ENCODE measurements at regions not wholly inside any gene's neighbourhood (a gene's known extent, or its start where the extent isn't known, plus 50 kb on each side); places are given as distances from the start of the nearest gene placed in this dataset.

GRCh38 chr4:24704149-24704548 lies 91.2 kb upstream of the SOD3 start:
- no peak overlapping the region for H3K4me3 ChIP-seq (ENCODE audit: low read depth in 1 of 5, low read length in 5 of 5)
- peaks cover 0 to 7% (median 0%) of the 10 kb centered on the region in 5 donors for H3K9me3 ChIP-seq (ENCODE audit: control insufficient read depth in 5 of 5, low read length in 5 of 5)
- H3K27me3 ChIP-seq (ENCODE audit: control insufficient read depth in 5 of 5, insufficient read depth in 4 of 5, low read length in 5 of 5): no peaks in the 10 kb centered on the region
- no peak overlapping the region for H3K27ac ChIP-seq (ENCODE audit: low read depth, low read length)
- H3K4me1 ChIP-seq (ENCODE audit: control insufficient read depth in 5 of 5, insufficient read depth in 5 of 5, low read length in 5 of 5): no peaks in the 10 kb centered on the region
- no peaks in the 10 kb centered on the region for H3K36me3 ChIP-seq (ENCODE audit: control insufficient read depth in 5 of 5, insufficient read depth in 5 of 5, low read length in 5 of 5)
- no peak overlapping the region for H3K9ac ChIP-seq (ENCODE audit: low read length in 5 of 5)

- Histone ChIP-seq H3K36me3 (ENCODE audit: control insufficient read depth in 5 of 5, insufficient read depth in 5 of 5, low read length in 5 of 5) (no peaks in the 10 kb centered on the region), H3K27me3 (ENCODE audit: control insufficient read depth in 5 of 5, insufficient read depth in 4 of 5, low read length in 5 of 5) (no peaks in the 10 kb centered on the region), H3K9me3 (ENCODE audit: control insufficient read depth in 5 of 5, low read length in 5 of 5) (peaks cover 0 to 7% (median 2%) of the 10 kb centered on the region in 5 donors), H3K27ac (ENCODE audit: low read depth, low read length) (no peak overlapping the region), H3K4me1 (ENCODE audit: control insufficient read depth in 5 of 5, insufficient read depth in 5 of 5, low read length in 5 of 5) (no peaks in the 10 kb centered on the region), H3K9ac (ENCODE audit: low read length in 5 of 5) (no peak overlapping the region), H3K4me3 (ENCODE audit: low read depth in 1 of 5, low read length in 5 of 5) (no peak overlapping the region)
Measured at GRCh38 chr4:24705016-24705753, 90.2 kb upstream of the SOD3 start.

GRCh38 chr4:24713604-24714003 lies 81.8 kb upstream of the SOD3 start:
- peaks cover 0 to 14% (median 4%) of the 10 kb centered on the region in 5 donors for H3K9me3 ChIP-seq (ENCODE audit: control insufficient read depth in 5 of 5, low read length in 5 of 5)
- no peaks in the 10 kb centered on the region for H3K27me3 ChIP-seq (ENCODE audit: control insufficient read depth in 5 of 5, insufficient read depth in 4 of 5, low read length in 5 of 5)
- no peaks in the 10 kb centered on the region for H3K36me3 ChIP-seq (ENCODE audit: control insufficient read depth in 5 of 5, insufficient read depth in 5 of 5, low read length in 5 of 5)
- no peaks in the 10 kb centered on the region for H3K4me1 ChIP-seq (ENCODE audit: control insufficient read depth in 5 of 5, insufficient read depth in 5 of 5, low read length in 5 of 5)
- no peak overlapping the region for H3K9ac ChIP-seq (ENCODE audit: low read length in 5 of 5)
- H3K4me3 ChIP-seq (ENCODE audit: low read depth in 1 of 5, low read length in 5 of 5): no peak overlapping the region
- H3K27ac ChIP-seq (ENCODE audit: low read depth, low read length): no peak overlapping the region

- no peaks in the 10 kb centered on the region for H3K36me3 ChIP-seq (ENCODE audit: control insufficient read depth in 5 of 5, insufficient read depth in 5 of 5, low read length in 5 of 5)
Measured at GRCh38 chr4:24719615-24720014, 75.8 kb upstream of the SOD3 start.

GRCh38 chr4:24720436-24720835 lies 74.9 kb upstream of the SOD3 start:
- H3K27me3 ChIP-seq (ENCODE audit: control insufficient read depth in 5 of 5, insufficient read depth in 4 of 5, low read length in 5 of 5): no peaks in the 10 kb centered on the region
- H3K4me1 ChIP-seq (ENCODE audit: control insufficient read depth in 5 of 5, insufficient read depth in 5 of 5, low read length in 5 of 5): no peaks in the 10 kb centered on the region
- no peak overlapping the region for H3K27ac ChIP-seq (ENCODE audit: low read depth, low read length)
- no peaks in the 10 kb centered on the region for H3K9me3 ChIP-seq (ENCODE audit: control insufficient read depth in 5 of 5, low read length in 5 of 5)
- H3K4me3 ChIP-seq (ENCODE audit: low read depth in 1 of 5, low read length in 5 of 5): no peak overlapping the region
- no peaks in the 10 kb centered on the region for H3K36me3 ChIP-seq (ENCODE audit: control insufficient read depth in 5 of 5, insufficient read depth in 5 of 5, low read length in 5 of 5)
- no peak overlapping the region for H3K9ac ChIP-seq (ENCODE audit: low read length in 5 of 5)

More at GRCh38 chr4:24719615-24720014, 75.8 kb upstream of the SOD3 start:
- Histone ChIP-seq H3K4me3 (ENCODE audit: low read depth in 1 of 5, low read length in 5 of 5) (no peak overlapping the region), H3K27me3 (ENCODE audit: control insufficient read depth in 5 of 5, insufficient read depth in 4 of 5, low read length in 5 of 5) (no peaks in the 10 kb centered on the region), H3K4me1 (ENCODE audit: control insufficient read depth in 5 of 5, insufficient read depth in 5 of 5, low read length in 5 of 5) (no peaks in the 10 kb centered on the region), H3K9ac (ENCODE audit: low read length in 5 of 5) (no peak overlapping the region), H3K27ac (ENCODE audit: low read depth, low read length) (no peak overlapping the region), H3K9me3 (ENCODE audit: control insufficient read depth in 5 of 5, low read length in 5 of 5) (peaks cover 0 to 6% (median 0%) of the 10 kb centered on the region in 5 donors)

GRCh38 chr4:24720979-24721378 lies 74.4 kb upstream of the SOD3 start:
- H3K4me1 ChIP-seq (ENCODE audit: control insufficient read depth in 5 of 5, insufficient read depth in 5 of 5, low read length in 5 of 5): no peaks in the 10 kb centered on the region
- H3K4me3 ChIP-seq (ENCODE audit: low read depth in 1 of 5, low read length in 5 of 5): no peak overlapping the region
- H3K36me3 ChIP-seq (ENCODE audit: control insufficient read depth in 5 of 5, insufficient read depth in 5 of 5, low read length in 5 of 5): no peaks in the 10 kb centered on the region
- no peaks in the 10 kb centered on the region for H3K9me3 ChIP-seq (ENCODE audit: control insufficient read depth in 5 of 5, low read length in 5 of 5)
- H3K9ac ChIP-seq (ENCODE audit: low read length in 5 of 5): no peak overlapping the region
- no peak overlapping the region for H3K27ac ChIP-seq (ENCODE audit: low read depth, low read length)
- no peaks in the 10 kb centered on the region for H3K27me3 ChIP-seq (ENCODE audit: control insufficient read depth in 5 of 5, insufficient read depth in 4 of 5, low read length in 5 of 5)

GRCh38 chr4:24722026-24722568 lies 73.3 kb upstream of the SOD3 start:
- H3K27ac ChIP-seq (ENCODE audit: low read depth, low read length): no peak overlapping the region
- no peaks in the 10 kb centered on the region for H3K4me1 ChIP-seq (ENCODE audit: control insufficient read depth in 5 of 5, insufficient read depth in 5 of 5, low read length in 5 of 5)
- H3K36me3 ChIP-seq (ENCODE audit: control insufficient read depth in 5 of 5, insufficient read depth in 5 of 5, low read length in 5 of 5): no peaks in the 10 kb centered on the region
- no peaks in the 10 kb centered on the region for H3K27me3 ChIP-seq (ENCODE audit: control insufficient read depth in 5 of 5, insufficient read depth in 4 of 5, low read length in 5 of 5)
- H3K4me3 ChIP-seq (ENCODE audit: low read depth in 1 of 5, low read length in 5 of 5): no peak overlapping the region
- H3K9ac ChIP-seq (ENCODE audit: low read length in 5 of 5): no peak overlapping the region
- no peaks in the 10 kb centered on the region for H3K9me3 ChIP-seq (ENCODE audit: control insufficient read depth in 5 of 5, low read length in 5 of 5)

- H3K36me3 ChIP-seq (ENCODE audit: control insufficient read depth in 5 of 5, insufficient read depth in 5 of 5, low read length in 5 of 5): no peaks in the 10 kb centered on the region
- H3K4me1 ChIP-seq (ENCODE audit: control insufficient read depth in 5 of 5, insufficient read depth in 5 of 5, low read length in 5 of 5): peaks cover 2 to 17% (median 12%) of the 10 kb centered on the region in 5 donors
- no peaks in the 10 kb centered on the region for H3K9me3 ChIP-seq (ENCODE audit: control insufficient read depth in 5 of 5, low read length in 5 of 5)
- no peaks in the 10 kb centered on the region for H3K27me3 ChIP-seq (ENCODE audit: control insufficient read depth in 5 of 5, insufficient read depth in 4 of 5, low read length in 5 of 5)
- H3K27ac ChIP-seq (ENCODE audit: low read depth, low read length): no peak overlapping the region
- H3K9ac ChIP-seq (ENCODE audit: low read length in 5 of 5): no peak overlapping the region
- H3K4me3 ChIP-seq (ENCODE audit: low read depth in 1 of 5, low read length in 5 of 5): no peak overlapping the region
Measured at GRCh38 chr4:24727390-24728224, 67.8 kb upstream of the SOD3 start.

GRCh38 chr4:24729119-24729730 lies 66.1 kb upstream of the SOD3 start:
- Histone ChIP-seq H3K27ac (ENCODE audit: low read depth, low read length) (no peak overlapping the region), H3K27me3 (ENCODE audit: control insufficient read depth in 5 of 5, insufficient read depth in 4 of 5, low read length in 5 of 5) (no peaks in the 10 kb centered on the region), H3K4me1 (ENCODE audit: control insufficient read depth in 5 of 5, insufficient read depth in 5 of 5, low read length in 5 of 5) (peaks cover 2 to 21% (median 16%) of the 10 kb centered on the region in 5 donors)

More at GRCh38 chr4:24729119-24729730, 66.1 kb upstream of the SOD3 start:
- Histone ChIP-seq H3K9me3 (ENCODE audit: control insufficient read depth in 5 of 5, low read length in 5 of 5) (no peaks in the 10 kb centered on the region), H3K36me3 (ENCODE audit: control insufficient read depth in 5 of 5, insufficient read depth in 5 of 5, low read length in 5 of 5) (no peaks in the 10 kb centered on the region), H3K9ac (ENCODE audit: low read length in 5 of 5) (no peak overlapping the region), H3K4me3 (ENCODE audit: low read depth in 1 of 5, low read length in 5 of 5) (no peak overlapping the region)

Measured in subcutaneous abdominal adipose tissue (tissue), 5 donors.